MM.1S (cell line): ENCODE measurements at regions not wholly inside any gene's neighbourhood (a gene's known extent, or its start where the extent isn't known, plus 50 kb on each side); places are given as distances from the start of the nearest gene placed in this dataset.

Source experiments
- DNase-seq: peaks from one replicate; pipeline ENCODE4 v3.0.0-alpha.2; 2015
- H2AFZ ChIP-seq: fragments of 300-600 bp; sonication (generic); 2 replicates; pipeline ENCODE4 v1.6.0; 2016; ENCODE audit warnings: antibody characterized with exemption, low read length
- H3F3A ChIP-seq: fragments of 300-600 bp; sonication (generic); 2 replicates; pipeline ENCODE4 v1.6.1; 2016; ENCODE audit warnings: mild to moderate bottlenecking, antibody characterized with exemption, low read length, moderate library complexity, mixed read lengths; ENCODE audit not compliant: insufficient read depth
- H3K27ac ChIP-seq: fragments of 300-600 bp; sonication (generic); 2 replicates; pipeline ENCODE4 v1.5.1; 2016; ENCODE audit warnings: mild to moderate bottlenecking, low read length
- H3K27me3 ChIP-seq: fragments of 300-600 bp; sonication (generic); replicated peaks from 2 replicates; pipeline ENCODE4 v1.6.0; 2016; ENCODE audit warnings: low read length; ENCODE audit not compliant: insufficient read depth
- H3K36me3 ChIP-seq: fragments of 300-600 bp; sonication (generic); replicated peaks from 2 replicates; pipeline ENCODE4 v1.6.1; 2016; ENCODE audit warnings: mild to moderate bottlenecking, low read length, mixed read lengths; ENCODE audit not compliant: insufficient read depth
- H3K4me1 ChIP-seq: fragments of 300-600 bp; sonication (generic); 2 replicates; pipeline ENCODE4 v1.6.1; 2016; ENCODE audit warnings: low read length, mixed read lengths
- H3K4me2 ChIP-seq: fragments of 300-600 bp; sonication (generic); 2 replicates; pipeline ENCODE4 v1.6.0; 2016; ENCODE audit warnings: low read depth, low read length
- H3K4me3 ChIP-seq: fragments of 300-600 bp; sonication (generic); 2 replicates; pipeline ENCODE4 v1.5.1; 2016; ENCODE audit warnings: low read length, mixed read lengths
- H3K79me2 ChIP-seq: fragments of 300-600 bp; sonication (generic); 2 replicates; pipeline ENCODE4 v1.6.1; 2016; ENCODE audit warnings: mixed run types, low read length, mixed read lengths
- H3K9ac ChIP-seq: fragments of 300-600 bp; sonication (generic); 2 replicates; pipeline ENCODE4 v1.6.1; 2016; ENCODE audit warnings: low read length, mixed read lengths
- H3K9me2 ChIP-seq: fragments of 300-600 bp; sonication (generic); replicated peaks from 2 replicates; pipeline ENCODE4 v1.6.1; 2016; ENCODE audit warnings: mild to moderate bottlenecking, low read length, mixed read lengths; ENCODE audit not compliant: insufficient read depth
- H3K9me3 ChIP-seq: fragments of 300-600 bp; sonication (generic); replicated peaks from 2 replicates; pipeline ENCODE4 v1.6.1; 2016; ENCODE audit warnings: mild to moderate bottlenecking, low read length, mixed read lengths; ENCODE audit not compliant: insufficient read depth
- H4K20me1 ChIP-seq: fragments of 300-600 bp; sonication (generic); 2 replicates; pipeline ENCODE4 v1.6.1; 2016; ENCODE audit warnings: mild to moderate bottlenecking, low read length, moderate library complexity, mixed read lengths; ENCODE audit not compliant: insufficient read depth
- EZH2 ChIP-seq: fragments of 300-600 bp; sonication (generic); optimal IDR thresholded peaks from 2 replicates; pipeline ENCODE3; 2017; ENCODE audit warnings: low read depth, mild to moderate bottlenecking, antibody characterized with exemption, low read length, mixed read lengths
- EZH2phosphoT487 ChIP-seq: fragments of 300-600 bp; sonication (generic); IDR thresholded peaks from 2 replicates; pipeline ENCODE4 v1.6.1; 2018; ENCODE audit warnings: antibody characterized with exemption, low read length
- TF ChIP-seq, protein P1 (sequence below): fragments of 300-600 bp; sonication (generic); IDR thresholded peaks from 2 replicates; pipeline ENCODE4 v1.5.1; 2016; ENCODE audit warnings: antibody characterized with exemption, low read length, mixed read lengths

DNA sequence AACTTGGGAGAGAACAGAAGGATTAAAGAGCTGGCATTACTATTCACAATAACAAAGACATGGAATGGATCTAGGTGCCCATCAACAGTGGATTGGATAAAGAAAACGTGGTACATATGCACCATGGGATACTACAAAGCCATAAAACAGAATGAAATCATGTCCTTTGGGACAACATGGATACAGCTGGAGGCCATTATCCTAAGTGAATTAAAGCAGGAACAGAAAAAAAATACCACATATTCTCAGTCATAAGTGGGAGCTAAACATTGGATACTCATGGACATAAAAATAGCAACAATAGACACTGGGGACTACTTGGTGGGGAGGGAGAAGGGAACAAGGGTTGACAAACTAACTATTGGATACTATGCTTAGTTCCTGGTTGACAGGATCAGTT, 133.2 kb upstream of the ITGB1 start:
- Histone ChIP-seq H3K9me2 (no peaks in the 10 kb centered on the region), H3K4me1 (peaks cover 9% of the 10 kb centered on the region), H3F3A (no peaks in the 10 kb centered on the region), H3K9me3 (no peaks in the 10 kb centered on the region), H3K4me2 (no peak overlapping the region), H3K4me3 (no peak overlapping the region), H3K27ac (no peak overlapping the region), H2AFZ (no peak overlapping the region), H4K20me1 (no peaks in the 10 kb centered on the region), H3K27me3 (no peaks in the 10 kb centered on the region), H3K79me2 (no peaks in the 10 kb centered on the region), H3K36me3 (no peaks in the 10 kb centered on the region), H3K9ac (no peak overlapping the region)
- TF ChIP-seq EZH2 (no peak), EZH2phosphoT487 (no peak)
- TF ChIP-seq, protein P1, sequence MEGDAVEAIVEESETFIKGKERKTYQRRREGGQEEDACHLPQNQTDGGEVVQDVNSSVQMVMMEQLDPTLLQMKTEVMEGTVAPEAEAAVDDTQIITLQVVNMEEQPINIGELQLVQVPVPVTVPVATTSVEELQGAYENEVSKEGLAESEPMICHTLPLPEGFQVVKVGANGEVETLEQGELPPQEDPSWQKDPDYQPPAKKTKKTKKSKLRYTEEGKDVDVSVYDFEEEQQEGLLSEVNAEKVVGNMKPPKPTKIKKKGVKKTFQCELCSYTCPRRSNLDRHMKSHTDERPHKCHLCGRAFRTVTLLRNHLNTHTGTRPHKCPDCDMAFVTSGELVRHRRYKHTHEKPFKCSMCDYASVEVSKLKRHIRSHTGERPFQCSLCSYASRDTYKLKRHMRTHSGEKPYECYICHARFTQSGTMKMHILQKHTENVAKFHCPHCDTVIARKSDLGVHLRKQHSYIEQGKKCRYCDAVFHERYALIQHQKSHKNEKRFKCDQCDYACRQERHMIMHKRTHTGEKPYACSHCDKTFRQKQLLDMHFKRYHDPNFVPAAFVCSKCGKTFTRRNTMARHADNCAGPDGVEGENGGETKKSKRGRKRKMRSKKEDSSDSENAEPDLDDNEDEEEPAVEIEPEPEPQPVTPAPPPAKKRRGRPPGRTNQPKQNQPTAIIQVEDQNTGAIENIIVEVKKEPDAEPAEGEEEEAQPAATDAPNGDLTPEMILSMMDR = no peak
- no peak for DNase-seq

DNA sequence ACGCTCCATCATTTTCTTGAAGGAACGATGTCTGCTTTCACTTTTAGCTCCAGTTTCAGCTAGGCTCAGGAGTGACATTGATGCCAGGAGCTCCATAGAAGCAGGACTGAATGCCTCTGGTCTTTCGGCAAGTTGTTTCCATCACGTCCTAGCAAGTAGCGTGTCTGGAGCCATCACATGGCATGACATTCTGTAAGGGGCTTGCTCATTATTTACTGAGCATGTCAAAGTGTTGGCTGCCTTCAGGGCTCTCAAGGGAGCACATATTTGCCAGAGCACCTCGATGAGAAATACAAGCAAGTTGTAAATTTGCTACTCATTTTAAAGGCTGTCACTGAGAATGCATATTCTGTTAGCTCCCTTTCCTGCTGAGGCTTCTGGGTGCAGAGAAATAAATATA, 131.0 kb upstream of the ITGB1 start:
- TF ChIP-seq EZH2phosphoT487 = no peak
- TF ChIP-seq EZH2 = no peak
- TF ChIP-seq, protein P1 = no peak
- H3K9me3 ChIP-seq = no peaks in the 10 kb centered on the region

DNA sequence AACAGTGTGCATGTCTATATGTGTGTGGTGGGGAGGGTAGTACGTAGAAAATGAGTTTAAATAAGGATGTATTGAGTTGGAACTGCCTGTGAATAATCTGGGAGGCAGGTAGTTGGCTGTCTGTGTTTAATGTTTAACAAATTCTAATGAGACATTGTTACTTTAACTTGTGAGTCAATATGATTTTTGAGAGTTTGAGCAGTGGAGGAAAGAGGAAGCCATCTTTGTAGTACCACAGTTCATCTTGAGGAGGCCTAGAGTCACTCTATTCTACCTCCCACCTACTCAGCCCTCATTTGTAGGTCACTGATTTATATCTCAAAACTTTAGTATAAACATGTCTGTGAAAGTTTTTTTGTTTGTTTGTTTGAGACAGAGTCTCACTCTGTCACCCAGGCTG, 129.9 kb upstream of the ITGB1 start:
- Histone ChIP-seq H3F3A (no peaks in the 10 kb centered on the region), H3K4me2 (no peak overlapping the region), H3K4me1 (no peaks in the 10 kb centered on the region), H3K9ac (no peak overlapping the region), H3K9me2 (no peaks in the 10 kb centered on the region), H2AFZ (no peak overlapping the region), H3K4me3 (no peak overlapping the region), H3K9me3 (no peaks in the 10 kb centered on the region), H3K79me2 (no peaks in the 10 kb centered on the region), H3K27ac (no peak overlapping the region), H4K20me1 (no peaks in the 10 kb centered on the region), H3K27me3 (no peaks in the 10 kb centered on the region), H3K36me3 (no peaks in the 10 kb centered on the region)
- no peak for DNase-seq
- TF ChIP-seq EZH2 (no peak), EZH2phosphoT487 (no peak)
- TF ChIP-seq, protein P1 = no peak

More for the DNA sequence above, 131.0 kb upstream of the ITGB1 start:
- no peak overlapping the region for H3K9ac ChIP-seq
- H4K20me1 ChIP-seq = no peaks in the 10 kb centered on the region
- no peaks in the 10 kb centered on the region for H3K79me2 ChIP-seq
- no peak overlapping the region for H3K27ac ChIP-seq
- H3K9me2 ChIP-seq = no peaks in the 10 kb centered on the region
- H3K27me3 ChIP-seq = no peaks in the 10 kb centered on the region
- no peaks in the 10 kb centered on the region for H3F3A ChIP-seq
- H3K36me3 ChIP-seq = no peaks in the 10 kb centered on the region
- DNase-seq = no peak
- no peak overlapping the region for H2AFZ ChIP-seq
- no peak overlapping the region for H3K4me3 ChIP-seq
- H3K4me1 ChIP-seq = peaks cover under 1% of the 10 kb centered on the region; the same call in 1 of the 2 replicates
- no peak overlapping the region for H3K4me2 ChIP-seq

DNA sequence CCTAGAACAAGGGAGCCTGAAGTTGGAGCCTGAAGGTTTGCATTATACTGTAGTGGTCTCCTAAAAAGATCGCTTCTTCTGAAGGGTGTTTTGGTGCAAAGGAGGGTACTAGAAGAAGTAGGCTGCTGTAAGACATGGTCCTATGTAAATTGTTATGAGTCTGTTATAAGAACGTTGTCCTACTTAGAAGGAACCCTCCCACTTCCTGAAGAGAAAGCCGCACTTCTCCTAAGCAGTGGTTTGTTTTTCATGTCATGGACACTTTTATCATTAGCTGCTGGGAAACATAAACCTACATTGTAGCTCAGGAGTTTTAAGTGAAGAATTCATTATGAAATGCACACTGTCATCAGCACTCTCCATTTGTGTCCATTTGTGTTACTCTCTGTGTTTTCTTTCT, 129.1 kb upstream of the ITGB1 start:
- Histone ChIP-seq H3F3A (no peaks in the 10 kb centered on the region), H3K4me2 (no peak overlapping the region), H3K9me3 (no peaks in the 10 kb centered on the region), H3K27me3 (no peaks in the 10 kb centered on the region), H3K27ac (no peak overlapping the region), H3K9ac (no peak overlapping the region), H3K36me3 (no peaks in the 10 kb centered on the region), H3K4me1 (no peaks in the 10 kb centered on the region), H3K9me2 (no peaks in the 10 kb centered on the region), H2AFZ (no peak overlapping the region), H3K4me3 (no peak overlapping the region), H4K20me1 (no peaks in the 10 kb centered on the region), H3K79me2 (no peaks in the 10 kb centered on the region)
- TF ChIP-seq, protein P1 = no peak
- TF ChIP-seq EZH2phosphoT487 (no peak), EZH2 (no peak)
- DNase-seq = no peak
